Psoas muscle (tissue), 7 donors: ENCODE measurements at regions not wholly inside any gene's neighbourhood (a gene's known extent, or its start where the extent isn't known, plus 50 kb on each side); places are given as distances from the start of the nearest gene placed in this dataset.

Source experiments
- ATAC-seq, 4 donors: fragments of 200-7000 bp; cut with Tn5 transposase; one replicate each; pipeline ENCODE4 v1.9.1; 2020; ENCODE audit warnings: moderate library complexity in 3 of 4, mild to moderate bottlenecking in 2 of 4
- DNase-seq, 2 donors: peaks; one replicate each; pipeline ENCODE4 v3.0.0-alpha.2; 2020
- H3K27ac ChIP-seq: fragments of 200-600 bp; one replicate; pipeline ENCODE4 v1.8.0; 2022
- H3K27me3 ChIP-seq, 3 donors: fragments of 200-600 bp in 1 of 3; one replicate each; pipeline versions ENCODE4 v1.6.1 to v1.8.0; 2013 to 2022; ENCODE audit warnings: low read length in 2 of 3, mild to moderate bottlenecking in 2 of 3, moderate library complexity in 1 of 3; ENCODE audit not compliant: insufficient read depth in 3 of 3
- H3K36me3 ChIP-seq, 2 donors: fragments of 200-600 bp in 1 of 2; one replicate each; pipeline versions ENCODE4 v1.6.1 to v1.8.0; 2013 to 2022; ENCODE audit warnings: low read depth in 1 of 2, mild to moderate bottlenecking in 1 of 2, moderate library complexity in 1 of 2; ENCODE audit not compliant: insufficient read depth in 1 of 2
- H3K4me1 ChIP-seq: fragments of 200-600 bp; one replicate; pipeline ENCODE4 v1.8.0; 2022
- H3K4me3 ChIP-seq: fragments of 200-600 bp; one replicate; pipeline ENCODE4 v1.8.0; 2022; ENCODE audit warnings: mild to moderate bottlenecking
- H3K9me3 ChIP-seq: fragments of 200-600 bp; one replicate; pipeline ENCODE4 v1.8.0; 2022
- CTCF ChIP-seq: fragments of 200-600 bp; IDR thresholded peaks from one replicate; pipeline ENCODE4 v1.8.0; 2022; ENCODE audit warnings: antibody characterized with exemption
- WGBS, 3 donors: extraction: QIAGEN DNeasy Blood & Tissue Kit; methylation state at CpG; one replicate each; pipeline versions ENCODE4 v1.1.6 to v1.1.7; 2013; 5-methylcytosine and 5-hydroxymethylcytosine counted together
- intact Hi-C, 2 donors: fragments of 100-400 bp; cut with DNase I; formaldehyde crosslinking; loops; one replicate each; pipeline versions ENCODE4 v1.11.0 to v1.14.2; 2022
- donor health status: healthy with polysubstance abuse.
- donor health status: DM: no; HTN: no; CAD: no; lungs with moderate emphysema.
- donor health status: Bipolar disorder and iron deficiency.
- donor health status: healthy.
- donor health status: DM: yes; HTN: yes; CAD: no.
- donor health status: DM: no; HTN: no; CAD: no.
- donor health status: DM: yes; HTN: yes; CAD: no.

GRCh38 chr9:84567805-84568204, 101.7 kb upstream of the NTRK2 start:
- intact Hi-C loops, result no loop called here
- DNase-seq, result no peak
- no peak for ATAC-seq

GRCh38 chr9:84570482-84571154, 98.9 kb upstream of the NTRK2 start:
- H3K27me3 ChIP-seq, result no peaks in the 10 kb centered on the region
- no peak overlapping the region for H3K4me3 ChIP-seq
- no peaks in the 10 kb centered on the region for H3K36me3 ChIP-seq
- H3K9me3 ChIP-seq, result no peaks in the 10 kb centered on the region
- no peak overlapping the region for H3K27ac ChIP-seq
- ATAC-seq (no peak), DNase-seq (no peak)
- intact Hi-C loops, result no loop called here
- TF ChIP-seq CTCF, result no peak
- no peaks in the 10 kb centered on the region for H3K4me1 ChIP-seq
- WGBS, 3 donors, result 76 to 86% (median 77%) methylated on average over 2 of the region's 2 CpGs

More at GRCh38 chr9:84567805-84568204, 101.7 kb upstream of the NTRK2 start:
- Histone ChIP-seq H3K9me3 (no peaks in the 10 kb centered on the region), H3K4me1 (no peaks in the 10 kb centered on the region), H3K36me3 (no peaks in the 10 kb centered on the region), H3K27ac (no peak overlapping the region), H3K4me3 (no peak overlapping the region), H3K27me3 (no peaks in the 10 kb centered on the region)
- WGBS, 3 donors, result 51 to 69% (median 57%) methylated on average over 1 of the region's 1 CpG
- no peak for TF ChIP-seq CTCF

- intact Hi-C loops, result no loop called here
Observed at GRCh38 chr9:84573083-84573482, 96.4 kb upstream of the NTRK2 start.

GRCh38 chr9:84575705-84576104, 93.8 kb upstream of the NTRK2 start:
- no peaks in the 10 kb centered on the region for H3K9me3 ChIP-seq
- H3K36me3 ChIP-seq, result no peaks in the 10 kb centered on the region
- ATAC-seq, result no peak
- H3K4me1 ChIP-seq, result no peaks in the 10 kb centered on the region
- no peak overlapping the region for H3K4me3 ChIP-seq
- 85 to 91% (median 85%) methylated on average over 4 of the region's 4 CpGs for WGBS, 3 donors
- peaks cover 0 to 4% (median 0%) of the 10 kb centered on the region in 3 donors for H3K27me3 ChIP-seq
- DNase-seq, result no peak
- intact Hi-C loops, result no loop called here
- no peak overlapping the region for H3K27ac ChIP-seq
- TF ChIP-seq CTCF, result no peak

More at GRCh38 chr9:84573083-84573482, 96.4 kb upstream of the NTRK2 start:
- 50 to 55% (median 54%) methylated on average over 4 of the region's 4 CpGs for WGBS, 3 donors
- Histone ChIP-seq H3K27ac (no peak overlapping the region), H3K4me1 (no peaks in the 10 kb centered on the region), H3K27me3 (peaks cover 0 to 4% (median 0%) of the 10 kb centered on the region in 3 donors), H3K36me3 (no peaks in the 10 kb centered on the region), H3K9me3 (no peaks in the 10 kb centered on the region), H3K4me3 (no peak overlapping the region)
- DNase-seq (no peak), ATAC-seq (no peak)
- TF ChIP-seq CTCF, result no peak

- Histone ChIP-seq H3K27me3 (no peaks in the 10 kb centered on the region), H3K4me3 (no peak overlapping the region), H3K36me3 (no peaks in the 10 kb centered on the region), H3K9me3 (no peaks in the 10 kb centered on the region), H3K27ac (no peak overlapping the region), H3K4me1 (no peaks in the 10 kb centered on the region)
- no peak for ATAC-seq
- 71 to 83% (median 76%) methylated on average over 2 of the region's 2 CpGs for WGBS, 3 donors
- no peak for TF ChIP-seq CTCF
- intact Hi-C loops, result no loop called here
- no peak for DNase-seq
Observed at GRCh38 chr9:84583866-84584265, 85.7 kb upstream of the NTRK2 start.
